PC-3 (cell line): ENCODE measurements at regions not wholly inside any gene's neighbourhood (a gene's known extent, or its start where the extent isn't known, plus 50 kb on each side); places are given as distances from the start of the nearest gene placed in this dataset.

Source experiments
- ATAC-seq: fragments of 200-7000 bp; cut with Tn5 transposase; 2 replicates; pipeline ENCODE4 v1.9.1; 2020; ENCODE audit warnings: mild to moderate bottlenecking, moderate library complexity
- BruUV-seq: library from RNA; stranded (reverse); fragments of 400-500 nt; replicated peaks from 2 replicates; lab custom pipeline; 2021; lab: Mats Ljungman, UMichigan
- CTCF ChIA-PET: fragments of 300-600 bp; sonication (Branson Sonifier 250); formaldehyde crosslinking; loops from one replicate; lab custom pipeline; 2022; ENCODE audit warnings: antibody characterized with exemption; lab: Charles Lee
- POLR2A ChIA-PET: fragments of 300-600 bp; sonication (Branson Sonifier 250); formaldehyde crosslinking; loops from one replicate; lab custom pipeline; 2022; ENCODE audit warnings: antibody characterized with exemption; ENCODE audit not compliant: unreplicated experiment; lab: Charles Lee
- DNase-seq: peaks from one replicate; pipeline ENCODE4 v3.0.0-alpha.2; 2015
- H2AFZ ChIP-seq: fragments of 300-600 bp; sonication (generic); 2 replicates; pipeline ENCODE4 v1.6.0; 2016; ENCODE audit warnings: antibody characterized with exemption, low read length
- H3F3A ChIP-seq: fragments of 300-600 bp; sonication (generic); one replicate; pipeline ENCODE4 v1.6.0; 2017; ENCODE audit warnings: antibody characterized with exemption, low read length, control low read depth, mild to moderate bottlenecking; ENCODE audit not compliant: unreplicated experiment
- H3K27ac ChIP-seq: fragments of 300-600 bp; sonication (generic); 2 replicates; pipeline ENCODE4 v1.5.1; 2016; ENCODE audit warnings: mild to moderate bottlenecking, low read length
- H3K27me3 ChIP-seq: fragments of 300-600 bp; sonication (generic); 2 replicates; pipeline ENCODE4 v1.6.1; 2016; ENCODE audit warnings: low read length, mixed read lengths
- H3K36me3 ChIP-seq: fragments of 300-600 bp; sonication (generic); 2 replicates; pipeline ENCODE4 v1.6.1; 2016; ENCODE audit warnings: low read depth, mixed run types, low read length, mixed read lengths
- H3K4me1 ChIP-seq: fragments of 300-600 bp; sonication (generic); 2 replicates; pipeline ENCODE4 v1.5.1; 2016; ENCODE audit warnings: low read length; ENCODE audit not compliant: insufficient read depth
- H3K4me2 ChIP-seq: fragments of 300-600 bp; sonication (generic); 2 replicates; pipeline ENCODE4 v1.6.0; 2016; ENCODE audit warnings: low read length
- H3K4me3 ChIP-seq: fragments of 300-600 bp; sonication (generic); 2 replicates; pipeline ENCODE4 v1.5.1; 2016; ENCODE audit warnings: mild to moderate bottlenecking, low read length, mixed read lengths
- H3K79me2 ChIP-seq: fragments of 300-600 bp; sonication (generic); 2 replicates; pipeline ENCODE4 v1.6.1; 2017; ENCODE audit warnings: low read length, mixed read lengths
- H3K9ac ChIP-seq: fragments of 300-600 bp; sonication (generic); 2 replicates; pipeline ENCODE4 v1.6.0; 2016; ENCODE audit warnings: mild to moderate bottlenecking, low read length
- H3K9me2 ChIP-seq: fragments of 300-600 bp; sonication (generic); replicated peaks from 2 replicates; pipeline ENCODE4 v1.6.1; 2016; ENCODE audit warnings: mixed run types, low read length, mixed read lengths
- H3K9me3 ChIP-seq: fragments of 300-600 bp; sonication (generic); 2 replicates; pipeline ENCODE4 v1.6.1; 2016; ENCODE audit warnings: low read length, mixed read lengths
- H4K20me1 ChIP-seq: fragments of 300-600 bp; sonication (generic); 2 replicates; pipeline ENCODE4 v1.6.1; 2016; ENCODE audit warnings: low read length, mixed read lengths
- EZH2 ChIP-seq: fragments of 300-600 bp; sonication (generic); IDR thresholded peaks from one replicate; pipeline ENCODE4 v1.6.1; 2017; ENCODE audit warnings: antibody characterized with exemption, mild to moderate bottlenecking, low read length; ENCODE audit not compliant: unreplicated experiment
- EZH2phosphoT487 ChIP-seq: fragments of 300-600 bp; sonication (generic); IDR thresholded peaks from 2 replicates; pipeline ENCODE4 v1.6.1; 2018; ENCODE audit warnings: mild to moderate bottlenecking, antibody characterized with exemption, low read length, borderline replicate concordance
- intact Hi-C: fragments of 100-400 bp; cut with micrococcal nuclease; formaldehyde crosslinking; loops from 2 replicates; pipeline ENCODE4 v1.9.0; 2023
- TF ChIP-seq, protein P1 (sequence below): fragments of 300-600 bp; sonication (generic); conservative IDR thresholded peaks from 2 replicates; pipeline ENCODE4 v1.5.1; 2017; ENCODE audit warnings: antibody characterized with exemption, low read depth, mild to moderate bottlenecking, low read length

DNA sequence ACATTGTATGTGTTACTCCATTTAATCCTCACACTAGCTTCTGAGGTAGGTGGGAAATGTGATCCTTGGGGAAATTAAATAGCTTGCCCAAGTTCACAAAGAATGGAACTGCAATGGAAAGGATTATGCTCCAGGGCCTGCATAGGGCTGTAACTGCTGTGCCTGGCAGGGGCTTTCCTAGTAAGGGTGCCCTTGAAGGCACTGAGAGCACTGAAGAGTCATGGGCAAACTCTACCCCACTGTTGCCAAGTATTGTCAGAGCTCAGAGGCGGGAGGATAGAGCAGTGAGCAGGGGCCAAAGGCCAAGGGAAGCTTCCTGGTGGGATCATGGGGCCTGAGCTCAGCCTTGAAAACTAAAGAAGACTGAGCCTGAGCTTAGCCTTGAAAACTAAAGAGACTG, 133.0 kb upstream of the NALF2 start:
- H3K4me1 ChIP-seq = no peaks in the 10 kb centered on the region
- H3K9me3 ChIP-seq = no peaks in the 10 kb centered on the region
- intact Hi-C loops = no loop called here
- no peaks in the 10 kb centered on the region for H3K79me2 ChIP-seq
- CTCF ChIA-PET = no interaction called here
- no peaks in the 10 kb centered on the region for H4K20me1 ChIP-seq
- no peaks in the 10 kb centered on the region for H3K9me2 ChIP-seq
- TF ChIP-seq, protein P1, sequence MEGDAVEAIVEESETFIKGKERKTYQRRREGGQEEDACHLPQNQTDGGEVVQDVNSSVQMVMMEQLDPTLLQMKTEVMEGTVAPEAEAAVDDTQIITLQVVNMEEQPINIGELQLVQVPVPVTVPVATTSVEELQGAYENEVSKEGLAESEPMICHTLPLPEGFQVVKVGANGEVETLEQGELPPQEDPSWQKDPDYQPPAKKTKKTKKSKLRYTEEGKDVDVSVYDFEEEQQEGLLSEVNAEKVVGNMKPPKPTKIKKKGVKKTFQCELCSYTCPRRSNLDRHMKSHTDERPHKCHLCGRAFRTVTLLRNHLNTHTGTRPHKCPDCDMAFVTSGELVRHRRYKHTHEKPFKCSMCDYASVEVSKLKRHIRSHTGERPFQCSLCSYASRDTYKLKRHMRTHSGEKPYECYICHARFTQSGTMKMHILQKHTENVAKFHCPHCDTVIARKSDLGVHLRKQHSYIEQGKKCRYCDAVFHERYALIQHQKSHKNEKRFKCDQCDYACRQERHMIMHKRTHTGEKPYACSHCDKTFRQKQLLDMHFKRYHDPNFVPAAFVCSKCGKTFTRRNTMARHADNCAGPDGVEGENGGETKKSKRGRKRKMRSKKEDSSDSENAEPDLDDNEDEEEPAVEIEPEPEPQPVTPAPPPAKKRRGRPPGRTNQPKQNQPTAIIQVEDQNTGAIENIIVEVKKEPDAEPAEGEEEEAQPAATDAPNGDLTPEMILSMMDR = no peak
- no peak for TF ChIP-seq EZH2
- no peak for TF ChIP-seq EZH2phosphoT487
- H3K9ac ChIP-seq = no peak overlapping the region
- ATAC-seq (no peak), DNase-seq (no peak)
- BruUV-seq = no TSS peak
- H3K36me3 ChIP-seq = no peaks in the 10 kb centered on the region
- H3F3A ChIP-seq = no peaks in the 10 kb centered on the region
- H3K4me2 ChIP-seq = no peak overlapping the region
- POLR2A ChIA-PET = no interaction called here
- H3K27me3 ChIP-seq = no peaks in the 10 kb centered on the region
- no peak overlapping the region for H3K4me3 ChIP-seq
- no peak overlapping the region for H3K27ac ChIP-seq
- H2AFZ ChIP-seq = no peak overlapping the region

DNA sequence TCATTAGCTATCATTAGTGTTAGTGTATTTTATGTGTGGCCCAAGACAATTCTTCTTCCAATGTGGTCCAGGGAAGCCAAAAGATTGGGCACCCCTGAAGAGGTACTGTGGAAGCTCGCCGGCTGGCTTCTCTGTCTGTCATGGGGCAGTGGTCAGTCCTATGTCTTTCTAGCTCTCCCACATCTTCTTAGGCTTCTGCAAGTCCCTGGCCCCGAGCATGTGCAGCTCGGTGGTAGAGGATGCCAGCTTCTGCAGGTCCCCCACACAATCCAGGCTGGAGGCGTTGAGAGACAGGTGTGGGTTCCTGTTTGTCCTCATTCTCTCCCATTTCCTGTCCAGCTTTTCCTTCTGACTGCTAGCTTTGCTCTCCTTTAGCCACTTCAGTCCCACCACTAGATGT, 134.1 kb upstream of the NALF2 start:
- Histone ChIP-seq H3K27me3 (no peaks in the 10 kb centered on the region), H3K4me3 (no peak overlapping the region), H3K9ac (no peak overlapping the region), H3K4me1 (no peaks in the 10 kb centered on the region), H4K20me1 (no peaks in the 10 kb centered on the region), H3K9me3 (no peaks in the 10 kb centered on the region), H2AFZ (no peak overlapping the region), H3K9me2 (no peaks in the 10 kb centered on the region), H3K36me3 (no peaks in the 10 kb centered on the region), H3K79me2 (no peaks in the 10 kb centered on the region), H3K4me2 (no peak overlapping the region), H3F3A (no peaks in the 10 kb centered on the region), H3K27ac (no peak overlapping the region)
- no TSS peak for BruUV-seq
- ChIA-PET CTCF (no interaction called here), POLR2A (no interaction called here)
- DNase-seq (no peak), ATAC-seq (no peak)
- intact Hi-C loops = no loop called here
- no peak for TF ChIP-seq EZH2
- TF ChIP-seq, protein P1 = no peak
- TF ChIP-seq EZH2phosphoT487 = no peak

DNA sequence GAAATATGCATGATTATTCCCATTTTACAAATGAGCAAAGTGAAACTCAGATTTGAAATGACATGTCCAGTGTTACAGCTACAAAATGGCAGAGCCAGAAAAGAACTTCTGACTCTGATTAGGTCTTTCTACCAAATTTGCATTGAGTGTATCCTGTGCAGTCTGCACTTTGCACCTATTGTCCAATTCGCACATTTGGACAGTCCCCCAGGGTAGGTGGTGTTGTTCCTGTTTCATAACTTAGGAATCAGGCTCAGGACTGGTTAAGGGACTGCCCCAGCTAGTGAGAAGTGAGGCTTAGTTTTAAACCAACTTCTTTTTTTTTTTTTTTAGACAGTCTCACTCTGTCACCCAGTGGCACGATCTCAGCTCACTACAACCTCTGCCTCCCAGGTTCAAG, 137.9 kb upstream of the NALF2 start:
- H3K9ac ChIP-seq = no peak overlapping the region
- no peaks in the 10 kb centered on the region for H3K27me3 ChIP-seq
- H3F3A ChIP-seq = no peaks in the 10 kb centered on the region
- TF ChIP-seq, protein P1 = no peak
- no peak for TF ChIP-seq EZH2phosphoT487
- TF ChIP-seq EZH2 = no peak
- H3K4me1 ChIP-seq = no peaks in the 10 kb centered on the region
- H4K20me1 ChIP-seq = no peaks in the 10 kb centered on the region
- H3K36me3 ChIP-seq = no peaks in the 10 kb centered on the region
- H3K9me3 ChIP-seq = no peaks in the 10 kb centered on the region
- H3K9me2 ChIP-seq = no peaks in the 10 kb centered on the region
- no peak overlapping the region for H3K4me2 ChIP-seq
- H3K4me3 ChIP-seq = no peak overlapping the region
- ChIA-PET CTCF (no interaction called here), POLR2A (no interaction called here)
- no peaks in the 10 kb centered on the region for H3K79me2 ChIP-seq
- intact Hi-C loops = no loop called here
- no peak for ATAC-seq
- H2AFZ ChIP-seq = no peak overlapping the region
- H3K27ac ChIP-seq = no peak overlapping the region
- no TSS peak for BruUV-seq
- DNase-seq = no peak
